AG04449 (cell line): ENCODE measurements at regions not wholly inside any gene's neighbourhood (a gene's known extent, or its start where the extent isn't known, plus 50 kb on each side); places are given as distances from the start of the nearest gene placed in this dataset.

ENCODE experiments used
- CTCF ChIA-PET: fragments of 350-600 bp; formaldehyde crosslinking; extraction: SDS; loops from one replicate; lab custom pipeline; 2021; ENCODE audit warnings: antibody characterized with exemption; lab: Yijun Ruan, JAX
- POLR2A ChIA-PET: fragments of 400-600, 350-600 bp; formaldehyde crosslinking; extraction: SDS; loops from one replicate; lab custom pipeline; 2020; ENCODE audit warnings: antibody characterized with exemption, inconsistent platforms; lab: Yijun Ruan, JAX
- DNase-seq: peaks from one replicate; pipeline ENCODE4 v3.0.0-alpha.2; 2010; ENCODE audit warnings: low read depth, low spot score
- H3K4me3 ChIP-seq: 2 replicates; pipeline ENCODE4 v1.5.1; 2011; ENCODE audit warnings: low read depth, mild to moderate bottlenecking, control low read depth, low read length
- CTCF ChIP-seq: IDR thresholded peaks from one replicate; pipeline ENCODE4 v1.5.1; 2011; ENCODE audit warnings: mild to moderate bottlenecking, moderate library complexity, low read length, control low read depth, inconsistent platforms; ENCODE audit not compliant: insufficient read depth; ENCODE audit errors: missing control alignments

GRCh38 chr3:40714771-40715345 lies 190.1 kb downstream of the ZNF621 start:
- POLR2A ChIA-PET, result no interaction called here
- H3K4me3 ChIP-seq, result no peak overlapping the region
- no peak for DNase-seq
- TF ChIP-seq CTCF, result no peak
- CTCF ChIA-PET, result no interaction called here

- ChIA-PET POLR2A (no interaction called here), CTCF (no interaction called here)
- no peak for TF ChIP-seq CTCF
- no peak for DNase-seq
- no peak overlapping the region for H3K4me3 ChIP-seq
These were observed 190.8 kb downstream of the ZNF621 start for GRCh38 chr3:40715551-40715950.

GRCh38 chr3:40717471-40717870 lies 192.7 kb downstream of the ZNF621 start:
- no peak for DNase-seq
- no peak for TF ChIP-seq CTCF
- CTCF ChIA-PET, result no interaction called here
- no peak overlapping the region for H3K4me3 ChIP-seq
- POLR2A ChIA-PET, result no interaction called here

- DNase-seq, result no peak
- H3K4me3 ChIP-seq, result no peak overlapping the region
- TF ChIP-seq CTCF, result no peak
- CTCF ChIA-PET, result no interaction called here
- POLR2A ChIA-PET, result no interaction called here
These were observed 193.4 kb downstream of the ZNF621 start for GRCh38 chr3:40718209-40718608.

- H3K4me3 ChIP-seq, result no peak overlapping the region
- POLR2A ChIA-PET, result no interaction called here
- CTCF ChIA-PET, result no interaction called here
- no peak for TF ChIP-seq CTCF
- no peak for DNase-seq
These were observed 193.9 kb downstream of the ZNF621 start for GRCh38 chr3:40718681-40719080.

GRCh38 chr3:40719660-40720287 lies 195.0 kb downstream of the ZNF621 start:
- POLR2A ChIA-PET, result no interaction called here
- DNase-seq, result no peak
- H3K4me3 ChIP-seq, result no peak overlapping the region
- CTCF ChIA-PET, result no interaction called here
- no peak for TF ChIP-seq CTCF
